Ovary (tissue), 7 donors: ENCODE measurements at regions not wholly inside any gene's neighbourhood (a gene's known extent, or its start where the extent isn't known, plus 50 kb on each side); places are given as distances from the start of the nearest gene placed in this dataset.

Experiments
- DNase-seq, 5 donors: peaks; one replicate each; pipeline ENCODE4 v3.0.0-alpha.2; 2019 to 2020
- H3K27ac ChIP-seq, 2 donors: fragments of 200-600 bp; one replicate each; pipeline versions ENCODE4 v1.5.1 to v1.8.0; 2019 to 2022
- H3K27me3 ChIP-seq: fragments of 200-600 bp; one replicate; pipeline ENCODE4 v1.8.0; 2022
- H3K36me3 ChIP-seq: fragments of 200-600 bp; sonication (generic); one replicate; pipeline ENCODE4 v1.5.1; 2019
- H3K4me1 ChIP-seq: one replicate; pipeline ENCODE4 v1.8.1; 2013; ENCODE audit warnings: mild to moderate bottlenecking, moderate library complexity; ENCODE audit not compliant: insufficient read depth
- H3K4me3 ChIP-seq: fragments of 200-600 bp; sonication (generic); one replicate; pipeline ENCODE4 v1.5.1; 2017
- H3K9me3 ChIP-seq, 2 donors: fragments of 200-600 bp in 1 of 2; sonication (generic) in 1 of 2; one replicate each; pipeline versions ENCODE4 v1.5.1 to v1.8.1; 2013 to 2019; ENCODE audit warnings: mild to moderate bottlenecking in 1 of 2, moderate library complexity in 1 of 2
- EP300 ChIP-seq: sonication (generic); formaldehyde crosslinking; IDR thresholded peaks from one replicate; pipeline ENCODE4 v1.6.1; 2017; ENCODE audit warnings: antibody characterized with exemption
- POLR2A ChIP-seq: fragments of 450-650 bp; IDR thresholded peaks from one replicate; pipeline ENCODE4 v1.6.1; 2017; ENCODE audit warnings: antibody characterized with exemption, mild to moderate bottlenecking, moderate library complexity
- WGBS, 3 donors: extraction: QIAGEN DNeasy Blood & Tissue Kit in 1 of 3; methylation state at CpG; one replicate each; pipeline versions ENCODE4 v1.1.5 to v1.1.7; 2013 to 2017; 5-methylcytosine and 5-hydroxymethylcytosine counted together
- intact Hi-C, 4 donors: fragments of 100-400 bp; cut with DNase I; formaldehyde crosslinking; loops; one replicate each; pipeline versions ENCODE4 v1.11.0 to v1.15.1; 2022 to 2023
- TF ChIP-seq, protein P1 (sequence below), 3 donors: fragments of 450-650 bp in 2 of 3; fragments of 200-600 bp in 1 of 3; IDR thresholded peaks; one replicate each; pipeline versions ENCODE4 v1.5.1 to v1.8.0; 2016 to 2022; ENCODE audit warnings: antibody characterized with exemption in 3 of 3, mild to moderate bottlenecking in 1 of 3
- donor health status: DM: no; HTN: no; CAD: no; lungs with moderate emphysema.
- donor health status: DM: no; HTN: no; CAD: no.
- donor health status: Bipolar disorder and iron deficiency.
- donor health status: DM: no; HTN: no; CAD: no.
- donor health status: DM: yes; HTN: yes; CAD: no.

DNA sequence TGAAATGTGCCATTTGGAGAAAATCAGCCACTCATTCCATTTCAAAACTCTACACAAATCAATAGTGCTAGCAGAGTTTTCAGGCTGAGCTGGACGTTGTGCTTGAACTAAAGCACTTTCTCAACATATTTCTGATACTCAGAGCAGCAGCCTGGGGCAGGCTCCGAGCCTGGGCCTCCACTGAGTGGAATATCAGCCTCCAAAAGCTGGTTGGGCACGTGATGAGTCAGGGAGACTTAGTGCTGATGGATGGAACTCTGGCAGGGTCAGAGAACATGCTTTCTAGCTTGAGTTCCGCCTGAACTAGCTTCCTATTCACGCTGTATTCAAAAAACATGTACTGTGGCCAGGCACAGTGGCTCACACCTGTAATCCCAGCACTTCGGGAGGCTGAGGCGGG lies 85.8 kb upstream of the PCDH8 start:
- Histone ChIP-seq H3K27ac (no peak overlapping the region), H3K9me3 (no peaks in the 10 kb centered on the region), H3K4me3 (no peak overlapping the region), H3K4me1 (no peaks in the 10 kb centered on the region), H3K27me3 (no peaks in the 10 kb centered on the region), H3K36me3 (no peaks in the 10 kb centered on the region)
- intact Hi-C loops, result no loop called here
- DNase-seq, result no peak
- TF ChIP-seq, protein P1, sequence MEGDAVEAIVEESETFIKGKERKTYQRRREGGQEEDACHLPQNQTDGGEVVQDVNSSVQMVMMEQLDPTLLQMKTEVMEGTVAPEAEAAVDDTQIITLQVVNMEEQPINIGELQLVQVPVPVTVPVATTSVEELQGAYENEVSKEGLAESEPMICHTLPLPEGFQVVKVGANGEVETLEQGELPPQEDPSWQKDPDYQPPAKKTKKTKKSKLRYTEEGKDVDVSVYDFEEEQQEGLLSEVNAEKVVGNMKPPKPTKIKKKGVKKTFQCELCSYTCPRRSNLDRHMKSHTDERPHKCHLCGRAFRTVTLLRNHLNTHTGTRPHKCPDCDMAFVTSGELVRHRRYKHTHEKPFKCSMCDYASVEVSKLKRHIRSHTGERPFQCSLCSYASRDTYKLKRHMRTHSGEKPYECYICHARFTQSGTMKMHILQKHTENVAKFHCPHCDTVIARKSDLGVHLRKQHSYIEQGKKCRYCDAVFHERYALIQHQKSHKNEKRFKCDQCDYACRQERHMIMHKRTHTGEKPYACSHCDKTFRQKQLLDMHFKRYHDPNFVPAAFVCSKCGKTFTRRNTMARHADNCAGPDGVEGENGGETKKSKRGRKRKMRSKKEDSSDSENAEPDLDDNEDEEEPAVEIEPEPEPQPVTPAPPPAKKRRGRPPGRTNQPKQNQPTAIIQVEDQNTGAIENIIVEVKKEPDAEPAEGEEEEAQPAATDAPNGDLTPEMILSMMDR (IDR thresholded peaks at IDR 0.05), result no peak
- TF ChIP-seq POLR2A, result no peak
- TF ChIP-seq EP300, result no peak
- WGBS, 3 donors, result 64 to 70% (median 67%) methylated on average over 7 of the region's 7 CpGs

DNA sequence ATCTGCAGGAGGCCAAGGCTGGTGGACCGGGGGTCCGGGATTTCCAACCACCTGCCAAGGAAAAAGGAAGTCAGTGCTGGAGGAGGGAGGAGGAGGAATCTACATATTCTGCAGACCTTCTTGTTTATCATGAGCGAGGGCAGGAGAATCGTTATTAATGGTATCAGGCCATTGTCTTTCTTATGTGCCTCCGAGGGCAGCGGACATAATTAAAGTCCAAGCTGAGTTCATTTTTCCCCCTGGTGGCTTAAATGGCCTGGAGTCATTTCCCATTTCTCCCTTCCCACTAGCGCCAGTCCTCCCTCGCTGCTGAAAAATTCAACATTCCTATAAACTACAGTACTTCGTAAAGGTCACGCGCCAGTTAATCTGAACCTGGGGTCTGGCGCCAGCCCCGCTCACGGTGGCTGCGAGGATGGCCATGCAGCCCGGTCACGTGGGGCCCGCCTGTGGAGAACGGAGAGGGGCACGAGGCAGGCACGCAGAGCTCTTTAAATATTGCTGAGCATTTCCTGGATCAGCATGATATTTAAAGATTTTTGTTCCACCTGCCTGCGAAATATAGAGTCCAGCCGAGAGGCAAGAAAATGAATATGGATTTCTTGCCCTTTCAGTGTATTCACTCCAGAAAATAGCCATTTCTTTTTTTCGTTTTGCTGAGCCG lies 85.2 kb upstream of the PCDH8 start:
- Histone ChIP-seq H3K36me3 (no peaks in the 10 kb centered on the region), H3K4me1 (no peaks in the 10 kb centered on the region), H3K27ac (no peak overlapping the region), H3K4me3 (no peak overlapping the region), H3K9me3 (no peaks in the 10 kb centered on the region), H3K27me3 (no peaks in the 10 kb centered on the region)
- 77 to 83% (median 80%) methylated on average over 25 of the region's 25 CpGs for WGBS, 3 donors
- DNase-seq, result no peak
- no peak for TF ChIP-seq EP300
- TF ChIP-seq POLR2A, result no peak
- TF ChIP-seq, protein P1 (IDR thresholded peaks at IDR 0.05), result no peak
- intact Hi-C loops, result no loop called here

DNA sequence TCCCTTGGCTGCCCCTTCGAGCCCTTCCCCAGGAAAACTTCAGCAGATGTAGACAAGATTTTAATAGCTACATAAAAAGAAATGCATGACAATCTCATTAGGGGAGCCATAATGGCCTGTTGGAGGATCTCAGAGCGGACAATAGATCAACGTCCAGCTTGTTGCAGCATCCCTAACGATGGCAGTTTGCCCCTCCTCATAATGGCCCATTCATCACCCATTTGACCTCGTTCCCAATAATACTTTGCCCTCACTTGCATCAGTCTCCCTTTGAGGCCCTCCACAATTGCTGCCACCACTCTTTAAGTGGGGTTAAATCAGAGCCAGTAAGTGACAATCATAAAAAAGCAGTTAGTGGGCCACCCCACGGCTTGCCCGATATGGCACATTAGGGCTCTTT lies 84.7 kb upstream of the PCDH8 start:
- H3K36me3 ChIP-seq, result no peaks in the 10 kb centered on the region
- no peaks in the 10 kb centered on the region for H3K27me3 ChIP-seq
- no peak overlapping the region for H3K4me3 ChIP-seq
- DNase-seq, result no peak
- H3K27ac ChIP-seq, result no peak overlapping the region
- no peaks in the 10 kb centered on the region for H3K4me1 ChIP-seq
- intact Hi-C loops, result no loop called here
- 55 to 62% (median 61%) methylated on average over 7 of the region's 7 CpGs for WGBS, 3 donors
- TF ChIP-seq, protein P1 (IDR thresholded peaks at IDR 0.05), result no peak
- TF ChIP-seq POLR2A, result no peak
- H3K9me3 ChIP-seq, result no peaks in the 10 kb centered on the region

DNA sequence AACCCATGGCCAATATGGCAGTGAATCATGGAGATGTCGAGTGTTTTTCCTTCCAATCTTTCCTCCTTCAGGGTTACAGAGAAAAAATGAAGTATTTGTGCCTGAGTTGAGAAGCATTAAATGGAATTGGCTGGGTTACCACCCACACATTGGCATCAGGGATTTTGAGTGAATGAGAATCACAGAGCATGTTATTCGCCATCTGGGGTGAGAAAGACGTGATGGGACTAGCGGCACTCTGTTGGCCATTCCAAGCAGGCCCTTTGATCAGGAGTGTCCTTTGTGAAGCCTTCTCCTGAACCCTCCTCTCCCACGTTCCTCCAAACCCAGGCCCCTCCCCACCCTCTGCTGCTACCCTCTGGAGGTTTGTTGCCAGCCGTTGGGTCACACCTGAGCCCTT lies 84.2 kb upstream of the PCDH8 start:
- intact Hi-C loops, result no loop called here
- H3K4me1 ChIP-seq, result no peaks in the 10 kb centered on the region
- WGBS, 3 donors, result 72 to 83% (median 79%) methylated on average over 6 of the region's 6 CpGs
- no peak for DNase-seq
- no peak overlapping the region for H3K27ac ChIP-seq
- TF ChIP-seq POLR2A (no peak), EP300 (no peak)
- TF ChIP-seq, protein P1 (IDR thresholded peaks at IDR 0.05), result no peak
- no peaks in the 10 kb centered on the region for H3K36me3 ChIP-seq
- H3K9me3 ChIP-seq, result no peaks in the 10 kb centered on the region
- no peak overlapping the region for H3K4me3 ChIP-seq
- H3K27me3 ChIP-seq, result no peaks in the 10 kb centered on the region
